Neutrophil (primary cell): ENCODE measurements at regions not wholly inside any gene's neighbourhood (a gene's known extent, or its start where the extent isn't known, plus 50 kb on each side); places are given as distances from the start of the nearest gene placed in this dataset.

ENCODE experiments used
- H3K27ac ChIP-seq: fragments of 200-600 bp; sonication (generic); 2 replicates; pipeline ENCODE4 v1.5.1; 2016; ENCODE audit warnings: mild to moderate bottlenecking, moderate library complexity
- H3K27me3 ChIP-seq: fragments of 200-600 bp; sonication (generic); 2 replicates; pipeline ENCODE4 v1.6.0; 2016; ENCODE audit warnings: mild to moderate bottlenecking
- H3K36me3 ChIP-seq: fragments of 200-600 bp; sonication (generic); 2 replicates; pipeline ENCODE4 v1.5.1; 2017
- H3K4me1 ChIP-seq, 2 experiments: fragments of 200-600 bp in 1 of 2; sonication (generic) in 1 of 2; 1 replicate in 1 of 2; 2 replicates in 1 of 2; pipeline versions ENCODE4 v1.5.1 to v1.6.1; 2013 to 2016; ENCODE audit warnings: low read depth in 1 of 2, low read length in 1 of 2, mild to moderate bottlenecking in 1 of 2, moderate library complexity in 1 of 2; ENCODE audit not compliant: control insufficient read depth in 1 of 2, insufficient read depth in 1 of 2
- H3K4me3 ChIP-seq, 2 experiments: fragments of 200-600 bp in 1 of 2; sonication (generic) in 1 of 2; 1 replicate in 1 of 2; 2 replicates in 1 of 2; pipeline ENCODE4 v1.5.1; 2013 to 2016; ENCODE audit warnings: low read depth in 1 of 2, low read length in 1 of 2, mild to moderate bottlenecking in 1 of 2, moderate library complexity in 1 of 2
- H3K9me3 ChIP-seq: fragments of 200-600 bp; sonication (generic); 2 replicates; pipeline ENCODE4 v1.5.1; 2016
- TF ChIP-seq, protein P1 (sequence below): fragments of 200-600 bp; sonication (generic); IDR thresholded peaks from 2 replicates; pipeline ENCODE4 v1.5.1; 2016; ENCODE audit warnings: antibody characterized with exemption

DNA sequence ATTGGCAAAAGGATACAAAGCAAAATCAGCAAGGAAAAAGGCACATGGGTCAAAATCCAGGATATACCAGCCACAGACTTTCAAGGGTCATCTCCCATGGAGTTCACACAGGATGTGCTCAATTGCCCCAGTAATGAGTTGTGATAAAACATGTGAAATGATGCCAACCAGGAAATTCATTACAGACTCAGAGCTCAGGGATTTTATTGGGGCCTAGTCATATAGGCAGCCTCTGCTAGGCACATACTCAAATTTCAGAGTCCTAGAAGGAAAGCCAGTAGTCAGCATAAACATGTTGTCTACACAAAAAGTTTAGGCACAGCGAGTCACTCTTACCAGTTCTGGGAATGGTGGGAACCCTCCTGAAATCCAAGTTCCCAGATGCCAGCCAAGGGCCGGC lies 64.4 kb upstream of the OSBPL8 start:
- Histone ChIP-seq H3K27ac (no peak overlapping the region), H3K27me3 (no peaks in the 10 kb centered on the region), H3K4me1 (peaks cover 5 to 25% of the 10 kb centered on the region in 2 experiments), H3K36me3 (no peaks in the 10 kb centered on the region), H3K4me3 (no peak overlapping the region), H3K9me3 (no peaks in the 10 kb centered on the region)
- TF ChIP-seq, protein P1, sequence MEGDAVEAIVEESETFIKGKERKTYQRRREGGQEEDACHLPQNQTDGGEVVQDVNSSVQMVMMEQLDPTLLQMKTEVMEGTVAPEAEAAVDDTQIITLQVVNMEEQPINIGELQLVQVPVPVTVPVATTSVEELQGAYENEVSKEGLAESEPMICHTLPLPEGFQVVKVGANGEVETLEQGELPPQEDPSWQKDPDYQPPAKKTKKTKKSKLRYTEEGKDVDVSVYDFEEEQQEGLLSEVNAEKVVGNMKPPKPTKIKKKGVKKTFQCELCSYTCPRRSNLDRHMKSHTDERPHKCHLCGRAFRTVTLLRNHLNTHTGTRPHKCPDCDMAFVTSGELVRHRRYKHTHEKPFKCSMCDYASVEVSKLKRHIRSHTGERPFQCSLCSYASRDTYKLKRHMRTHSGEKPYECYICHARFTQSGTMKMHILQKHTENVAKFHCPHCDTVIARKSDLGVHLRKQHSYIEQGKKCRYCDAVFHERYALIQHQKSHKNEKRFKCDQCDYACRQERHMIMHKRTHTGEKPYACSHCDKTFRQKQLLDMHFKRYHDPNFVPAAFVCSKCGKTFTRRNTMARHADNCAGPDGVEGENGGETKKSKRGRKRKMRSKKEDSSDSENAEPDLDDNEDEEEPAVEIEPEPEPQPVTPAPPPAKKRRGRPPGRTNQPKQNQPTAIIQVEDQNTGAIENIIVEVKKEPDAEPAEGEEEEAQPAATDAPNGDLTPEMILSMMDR = no peak

DNA sequence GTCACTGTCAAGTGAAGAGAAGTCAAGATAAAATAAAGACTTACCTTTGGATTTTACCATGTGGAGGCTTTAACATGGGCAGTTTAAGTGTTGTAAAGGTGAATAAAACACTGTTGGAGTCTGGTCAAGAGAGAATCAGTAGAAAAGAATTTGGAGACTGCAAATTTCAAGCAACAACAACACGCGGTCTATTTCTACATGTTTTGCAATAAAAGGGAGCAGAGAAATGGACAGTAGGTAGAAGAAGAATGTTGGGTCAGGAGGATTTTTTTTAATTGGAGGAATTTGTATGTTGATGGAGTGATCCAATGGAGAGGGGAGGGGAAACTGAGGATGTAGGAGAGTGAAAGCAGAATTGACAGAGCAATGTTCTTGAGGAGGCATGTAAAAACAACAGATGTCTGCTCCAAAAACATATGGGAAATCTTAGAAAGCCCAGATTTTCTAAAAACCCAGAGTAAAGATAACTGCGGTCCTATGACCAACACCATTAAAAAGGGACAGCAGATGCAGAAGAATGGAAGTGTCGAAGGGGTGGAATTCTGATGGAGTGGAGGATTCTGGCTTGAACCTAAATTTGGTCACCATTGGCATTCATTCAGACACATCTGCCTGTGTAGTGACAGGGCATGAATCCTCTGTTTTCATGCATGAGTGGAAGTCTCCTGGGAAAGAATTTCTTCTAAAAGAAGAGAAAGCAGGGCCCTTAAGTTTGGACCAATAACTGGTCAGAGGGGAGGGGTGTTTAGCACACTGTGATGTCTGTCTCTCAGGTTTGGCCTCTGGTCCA lies 68.0 kb upstream of the OSBPL8 start:
- TF ChIP-seq, protein P1 = no peak

DNA sequence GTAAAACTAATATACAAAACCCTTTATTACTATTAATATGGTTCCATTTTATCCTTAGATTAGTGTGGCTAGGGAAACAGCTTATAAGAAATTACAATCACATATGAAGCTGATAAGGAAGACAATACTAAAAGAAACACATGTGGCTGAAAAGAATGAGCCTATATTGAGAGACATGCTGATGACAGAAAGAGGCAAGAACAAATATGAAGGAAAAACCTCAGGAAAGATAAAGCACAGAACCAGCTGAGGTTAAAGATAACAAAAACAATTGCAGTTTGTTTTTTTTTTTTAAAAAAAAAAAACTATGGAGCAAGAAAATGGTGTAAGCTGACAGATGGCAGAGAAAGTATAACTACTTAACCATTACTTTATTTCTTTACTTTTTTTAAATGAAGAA lies 69.2 kb upstream of the OSBPL8 start:
- H3K36me3 ChIP-seq = no peaks in the 10 kb centered on the region
- TF ChIP-seq, protein P1 = no peak
- H3K27ac ChIP-seq = no peak overlapping the region

More for the DNA sequence above, 68.0 kb upstream of the OSBPL8 start:
- no peaks in the 10 kb centered on the region for H3K27me3 ChIP-seq
- no peaks in the 10 kb centered on the region for H3K36me3 ChIP-seq
- no peak overlapping the region for H3K27ac ChIP-seq
- no peaks in the 10 kb centered on the region for H3K9me3 ChIP-seq
- peaks cover 5 to 12% of the 10 kb centered on the region in 2 experiments for H3K4me1 ChIP-seq
- no peak overlapping the region for H3K4me3 ChIP-seq

DNA sequence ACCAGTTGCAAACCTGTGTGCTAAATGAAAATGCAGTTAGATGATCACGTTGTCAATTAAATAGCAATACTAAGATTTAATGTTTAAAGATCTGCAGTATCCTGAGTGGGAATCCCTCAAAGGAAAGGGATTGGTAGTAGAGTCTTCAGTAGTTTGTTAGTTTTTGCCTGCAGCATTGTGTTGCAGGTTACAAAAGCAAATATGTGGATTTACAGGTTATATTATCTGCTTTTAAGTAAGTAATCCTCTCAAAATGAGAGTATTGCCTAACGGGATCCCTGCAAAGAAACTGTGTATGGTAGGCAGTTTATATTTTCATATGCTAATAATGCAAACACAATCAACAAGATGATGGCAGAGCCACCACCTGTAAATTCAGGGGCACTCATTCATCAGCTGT lies 72.2 kb upstream of the OSBPL8 start:
- TF ChIP-seq, protein P1 = no peak
- Histone ChIP-seq H3K4me1 (peaks cover 6 to 10% of the 10 kb centered on the region in 2 experiments), H3K27ac (no peak overlapping the region), H3K36me3 (no peaks in the 10 kb centered on the region), H3K9me3 (no peaks in the 10 kb centered on the region), H3K27me3 (no peaks in the 10 kb centered on the region), H3K4me3 (no peak overlapping the region)

More for the DNA sequence above, 69.2 kb upstream of the OSBPL8 start:
- Histone ChIP-seq H3K9me3 (no peaks in the 10 kb centered on the region), H3K4me3 (no peak overlapping the region), H3K4me1 (peaks cover 5 to 12% of the 10 kb centered on the region in 2 experiments), H3K27me3 (no peaks in the 10 kb centered on the region)

DNA sequence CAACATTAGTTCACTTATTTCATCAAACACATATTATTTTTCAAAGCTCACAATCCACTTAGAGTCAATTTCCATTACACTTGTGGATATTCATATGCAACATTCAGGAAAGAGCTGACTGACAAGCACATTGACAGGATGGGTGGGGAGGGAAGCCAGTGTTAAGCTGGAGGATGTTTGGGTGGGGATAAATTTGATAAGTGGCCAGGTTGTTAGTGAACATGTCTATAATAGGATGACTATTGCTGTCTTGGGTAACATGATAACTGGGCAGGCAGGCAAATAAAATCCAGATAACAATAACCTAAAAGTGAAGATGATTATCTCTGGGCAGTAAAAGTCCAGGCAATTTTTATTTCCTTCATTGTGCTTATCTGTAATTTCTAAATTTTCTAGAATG lies 73.8 kb upstream of the OSBPL8 start:
- no peak overlapping the region for H3K27ac ChIP-seq
- H3K4me3 ChIP-seq = no peak overlapping the region
- H3K9me3 ChIP-seq = no peaks in the 10 kb centered on the region
- H3K36me3 ChIP-seq = no peaks in the 10 kb centered on the region
- peaks cover 6 to 9% of the 10 kb centered on the region in 2 experiments for H3K4me1 ChIP-seq
- H3K27me3 ChIP-seq = no peaks in the 10 kb centered on the region
- TF ChIP-seq, protein P1 = no peak
